ENCODE measurements at regions not wholly inside any gene's neighbourhood (a gene's known extent, or its start where the extent isn't known, plus 50 kb on each side); places are given as distances from the start of the nearest gene placed in this dataset.

DNA sequence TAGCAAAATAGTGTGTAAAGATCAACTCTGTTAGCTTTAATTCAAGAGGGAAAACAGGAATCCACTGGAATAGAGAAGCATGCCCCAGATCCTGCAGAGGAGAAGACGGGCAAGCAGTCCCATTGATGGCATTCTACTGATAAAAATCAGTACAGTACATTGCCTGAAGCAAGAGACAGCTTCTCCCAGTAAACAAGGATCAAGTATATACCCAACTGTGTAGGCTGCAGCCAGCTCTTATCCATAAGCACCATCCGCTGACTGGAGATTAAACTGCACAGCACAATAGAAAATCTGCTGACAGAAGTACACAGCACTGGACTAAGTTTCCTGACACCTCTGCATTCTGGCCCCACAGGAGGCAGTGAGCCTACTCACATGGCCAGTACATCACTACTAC is 110.1 kb downstream of the COX18 start (continued):
- no peak for TF ChIP-seq FOSL1 (tag; conservative IDR thresholded peaks at IDR 0.05)
- no peak for TF ChIP-seq GABPB1 (CRISPR knock-in tag; IDR thresholded peaks at IDR 0.05)
- no peak for TF ChIP-seq PTBP1 (IDR thresholded peaks at IDR 0.05; ENCODE audit: low read depth, low read length)
- no peak for TF ChIP-seq ETS2 (tag; IDR thresholded peaks at IDR 0.05; ENCODE audit: borderline replicate concordance, poor library complexity, severe bottlenecking)
- no peak for TF ChIP-seq ZNF253 (CRISPR knock-in tag; conservative IDR thresholded peaks at IDR 0.05)
- TF ChIP-seq KLF10 (CRISPR knock-in tag; IDR thresholded peaks at IDR 0.05) = no peak
- TF ChIP-seq ELF1 (tag; IDR thresholded peaks at IDR 0.05) = no peak
- no peak for TF ChIP-seq NR3C1 (CRISPR knock-in tag; IDR thresholded peaks at IDR 0.05)
- no peak for TF ChIP-seq RNF2 (IDR thresholded peaks at IDR 0.05)
- TF ChIP-seq ZNF668 (CRISPR knock-in tag; IDR thresholded peaks at IDR 0.05) = no peak
- no peak for TF ChIP-seq FOXA3 (CRISPR knock-in tag; conservative IDR thresholded peaks at IDR 0.05 in 1 of 2, IDR thresholded peaks at IDR 0.05 in 1 of 2)
- no peak for TF ChIP-seq MTA3 (IDR thresholded peaks at IDR 0.05; ENCODE audit: borderline replicate concordance)

DNA sequence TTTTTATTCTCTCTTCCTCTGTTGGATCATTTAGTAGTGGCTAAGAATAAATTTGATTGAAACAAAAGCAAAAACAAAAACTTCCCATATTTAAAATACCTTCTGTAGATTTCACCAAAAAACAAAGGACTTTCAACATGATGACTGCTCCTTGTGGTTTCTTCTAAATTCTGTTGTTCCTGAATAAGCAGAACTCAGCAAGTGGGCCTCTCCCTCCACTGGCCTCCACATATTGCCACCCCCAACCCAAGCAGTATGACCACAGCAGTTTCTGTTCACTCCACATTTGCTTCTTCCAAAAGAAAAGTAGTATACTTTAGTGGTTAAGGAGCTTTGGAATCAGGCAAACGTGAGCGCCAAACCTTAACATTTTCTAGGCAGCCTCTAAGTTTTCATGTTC is 114.7 kb downstream of the COX18 start:
- WGBS (ENCODE audit: insufficient coverage, low coverage, missing lambda C conversion rate) = 0% methylated on average over 2 of the region's 2 CpGs
- no peak for FAIRE-seq
- TF ChIP-seq TGIF2 (CRISPR knock-in tag; IDR thresholded peaks at IDR 0.05) (no peak), HMG20B (CRISPR knock-in tag; IDR thresholded peaks at IDR 0.05) (no peak), SP2 (IDR thresholded peaks at IDR 0.05; ENCODE audit: extremely low read depth, low read depth, low read length, poor library complexity, severe bottlenecking) (no peak), ZEB2 (IDR thresholded peaks at IDR 0.05) (no peak), U2AF2 (optimal IDR thresholded peaks at IDR 0.05; ENCODE audit: low read depth, low read length) (no peak), CC2D1A (IDR thresholded peaks at IDR 0.05) (no peak), AFF4 (CRISPR knock-in tag; IDR thresholded peaks at IDR 0.05) (no peak), ZNF175 (CRISPR knock-in tag; IDR thresholded peaks at IDR 0.05; ENCODE audit: low read depth) (no peak), HCFC1 (IDR thresholded peaks at IDR 0.05; ENCODE audit: low read depth, low read length) (no peak), TOE1 (IDR thresholded peaks at IDR 0.05; ENCODE audit: borderline replicate concordance) (no peak), TOE1 (CRISPR knock-in tag; IDR thresholded peaks at IDR 0.05; ENCODE audit: borderline replicate concordance, low read depth) (no peak)

More for the DNA sequence above, 114.7 kb downstream of the COX18 start:
- no peaks in the 10 kb centered on the region for H3K4me1 ChIP-seq (replicated peaks in 1 of 2; ENCODE audit: control insufficient read depth in 2 of 2, insufficient read depth in 2 of 2, low read length in 2 of 2)
- H3K9me3 ChIP-seq (replicated peaks; ENCODE audit: control insufficient read depth, insufficient read depth, low read depth, low read length) = no peaks in the 10 kb centered on the region
- no peak overlapping the region for H3K27ac ChIP-seq (ENCODE audit: extremely low read depth, low read depth, low read length)
- CTCF ChIA-PET (ENCODE audit: low intra/inter-chr PET ratio) = no interaction called here
- H4K20me1 ChIP-seq (replicated peaks; ENCODE audit: control insufficient read depth, insufficient read depth, low read length) = no peaks in the 10 kb centered on the region
- no peak overlapping the region for H2AFZ ChIP-seq (ENCODE audit: low read depth, low read length)
- H3K9ac ChIP-seq (ENCODE audit: insufficient read depth in 1 of 2, low read depth in 2 of 2, low read length in 2 of 2) = no peak overlapping the region
- no peaks in the 10 kb centered on the region for H3K36me3 ChIP-seq (ENCODE audit: control insufficient read depth, insufficient read depth, low read length)
- no peak for ATAC-seq
- H3K79me2 ChIP-seq (ENCODE audit: control insufficient read depth, insufficient read depth, low read length) = no peaks in the 10 kb centered on the region
- H3K4me2 ChIP-seq (ENCODE audit: insufficient read depth, low read length) = no peak overlapping the region
- H3K27me3 ChIP-seq (ENCODE audit: control insufficient read depth in 2 of 2, insufficient read depth in 2 of 2, low read length in 2 of 2) = no peaks in the 10 kb centered on the region
- intact Hi-C loops (cut with micrococcal nuclease) (no loop called here), in situ Hi-C loops (cut with MboI) (no loop called here)
- POLR2A ChIA-PET = no interaction called here
- no peak for DNase-seq (ENCODE audit: extremely low read depth in 1 of 4, low spot score in 3 of 4)
- no peak overlapping the region for H3K4me3 ChIP-seq
- no TSS peak for BruUV-seq (replicated peaks)
- no peaks in the 10 kb centered on the region for H3K9me1 ChIP-seq (ENCODE audit: control insufficient read depth, insufficient read depth, low read length)
